ENCODE measurements at regions not wholly inside any gene's neighbourhood (a gene's known extent, or its start where the extent isn't known, plus 50 kb on each side); places are given as distances from the start of the nearest gene placed in this dataset.
"Not testable (repeated sequence)": the region's sequence is repeated elsewhere in the genome, so short reads cannot be mapped to it uniquely, and the experiment has no call there.

DNA sequence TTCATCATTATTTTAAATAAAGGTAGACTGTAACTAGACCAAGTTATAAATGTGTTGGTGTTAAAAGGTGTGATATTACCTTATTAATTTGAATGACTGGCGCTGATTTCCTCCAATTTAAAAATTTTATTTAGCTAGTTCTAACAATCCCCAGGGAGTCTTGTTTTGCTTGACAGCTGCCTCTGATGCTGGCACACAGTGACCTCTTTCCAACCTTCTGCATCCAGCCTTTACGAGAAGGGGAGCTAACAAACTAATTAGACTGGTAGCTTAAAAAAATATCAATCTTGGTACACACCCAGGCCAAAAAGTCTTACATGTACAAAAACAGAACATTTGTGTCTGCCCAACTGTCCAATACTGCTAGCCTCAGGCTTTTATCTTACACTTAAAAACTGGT is 51.8 kb upstream of the ENPEP start:
- H3K27ac ChIP-seq, result no peak overlapping the region
- ChIA-PET POLR2A (ENCODE audit: low non-redundant PET) (no interaction called here), CTCF (interaction anchor here (0.6 kb wide), 1 partner anchor 174 kb away, joined by 3 read pairs; no protein-coding TSS in a partner anchor)
- no peak for DNase-seq (ENCODE audit: low spot score)
- TF ChIP-seq, protein P1, sequence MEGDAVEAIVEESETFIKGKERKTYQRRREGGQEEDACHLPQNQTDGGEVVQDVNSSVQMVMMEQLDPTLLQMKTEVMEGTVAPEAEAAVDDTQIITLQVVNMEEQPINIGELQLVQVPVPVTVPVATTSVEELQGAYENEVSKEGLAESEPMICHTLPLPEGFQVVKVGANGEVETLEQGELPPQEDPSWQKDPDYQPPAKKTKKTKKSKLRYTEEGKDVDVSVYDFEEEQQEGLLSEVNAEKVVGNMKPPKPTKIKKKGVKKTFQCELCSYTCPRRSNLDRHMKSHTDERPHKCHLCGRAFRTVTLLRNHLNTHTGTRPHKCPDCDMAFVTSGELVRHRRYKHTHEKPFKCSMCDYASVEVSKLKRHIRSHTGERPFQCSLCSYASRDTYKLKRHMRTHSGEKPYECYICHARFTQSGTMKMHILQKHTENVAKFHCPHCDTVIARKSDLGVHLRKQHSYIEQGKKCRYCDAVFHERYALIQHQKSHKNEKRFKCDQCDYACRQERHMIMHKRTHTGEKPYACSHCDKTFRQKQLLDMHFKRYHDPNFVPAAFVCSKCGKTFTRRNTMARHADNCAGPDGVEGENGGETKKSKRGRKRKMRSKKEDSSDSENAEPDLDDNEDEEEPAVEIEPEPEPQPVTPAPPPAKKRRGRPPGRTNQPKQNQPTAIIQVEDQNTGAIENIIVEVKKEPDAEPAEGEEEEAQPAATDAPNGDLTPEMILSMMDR (conservative IDR thresholded peaks at IDR 0.05; ENCODE audit: low read depth), result no peak

DNA sequence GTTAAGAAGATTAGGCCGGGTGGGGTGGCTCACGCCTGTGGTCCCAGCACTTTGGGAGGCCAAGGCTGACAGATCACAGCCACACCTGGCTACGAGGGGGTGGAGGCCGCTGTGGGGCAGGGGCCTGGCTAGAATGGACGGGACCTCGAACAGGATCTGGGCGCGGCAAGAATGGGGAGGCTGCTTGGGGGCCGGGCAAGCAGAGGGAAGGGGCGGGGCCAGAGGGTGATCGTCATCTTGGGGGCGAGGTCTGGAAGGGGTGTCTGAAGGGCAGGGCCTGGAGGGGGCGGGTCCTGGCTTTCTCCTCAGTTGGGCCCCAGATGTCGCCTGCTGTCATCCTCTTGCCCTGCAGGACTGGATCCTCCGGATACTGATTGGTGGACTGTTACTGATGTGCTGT is 57.3 kb upstream of the ENPEP start:
- TF ChIP-seq, protein P1 (conservative IDR thresholded peaks at IDR 0.05; ENCODE audit: low read depth), result no peak
- POLR2A ChIA-PET (ENCODE audit: low non-redundant PET), result no interaction called here
- H3K27ac ChIP-seq, result no peak overlapping the region
- CTCF ChIA-PET, result no interaction called here
- DNase-seq (ENCODE audit: low spot score), result no peak

DNA sequence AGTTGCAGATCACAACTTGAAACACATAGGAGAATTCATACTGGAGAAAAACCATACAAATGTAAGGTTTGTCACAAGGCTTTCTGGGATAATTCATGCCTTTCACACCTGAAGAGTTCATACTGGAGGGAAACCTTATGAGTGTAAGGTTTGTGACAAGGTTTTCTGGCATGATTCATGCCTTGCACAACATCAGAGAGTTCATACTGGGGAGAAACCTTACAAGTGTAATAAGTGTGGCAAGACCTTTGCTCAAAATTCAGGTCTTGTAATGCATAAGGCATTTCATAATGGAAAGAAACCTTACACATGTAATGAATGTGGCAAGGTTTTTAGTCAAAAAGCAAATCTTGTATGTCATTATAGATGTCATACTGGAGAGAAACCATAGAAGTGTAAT is 58.8 kb upstream of the ENPEP start:
- ChIA-PET POLR2A (ENCODE audit: low non-redundant PET) (no interaction called here), CTCF (no interaction called here)
- TF ChIP-seq, protein P1 (conservative IDR thresholded peaks at IDR 0.05; ENCODE audit: low read depth), result no peak
- DNase-seq (ENCODE audit: low spot score), result no peak
- no peak overlapping the region for H3K27ac ChIP-seq

DNA sequence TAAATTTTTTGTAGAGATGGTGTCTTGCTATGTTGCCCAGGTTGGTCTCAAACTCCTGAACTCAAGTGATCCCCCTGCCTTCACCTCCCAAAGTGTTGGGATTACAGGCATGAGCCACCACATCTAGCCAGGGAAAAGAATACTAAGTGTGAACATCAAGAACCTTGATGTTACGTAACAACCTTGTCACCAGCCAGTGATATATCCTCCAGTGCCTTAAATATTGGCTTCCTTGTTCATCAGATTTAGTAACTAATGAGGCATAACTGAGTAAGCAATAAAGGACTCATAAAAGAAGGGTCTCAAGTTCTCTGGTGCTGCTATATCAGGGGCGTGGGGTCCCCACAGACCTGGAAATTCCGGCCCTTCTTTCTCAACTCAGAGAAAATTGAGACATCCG is 60.5 kb upstream of the ENPEP start:
- ChIA-PET CTCF (no interaction called here), POLR2A (ENCODE audit: low non-redundant PET) (no interaction called here)
- no peak for DNase-seq (ENCODE audit: low spot score)
- TF ChIP-seq, protein P1 (conservative IDR thresholded peaks at IDR 0.05; ENCODE audit: low read depth), result no peak
- no peak overlapping the region for H3K27ac ChIP-seq

DNA sequence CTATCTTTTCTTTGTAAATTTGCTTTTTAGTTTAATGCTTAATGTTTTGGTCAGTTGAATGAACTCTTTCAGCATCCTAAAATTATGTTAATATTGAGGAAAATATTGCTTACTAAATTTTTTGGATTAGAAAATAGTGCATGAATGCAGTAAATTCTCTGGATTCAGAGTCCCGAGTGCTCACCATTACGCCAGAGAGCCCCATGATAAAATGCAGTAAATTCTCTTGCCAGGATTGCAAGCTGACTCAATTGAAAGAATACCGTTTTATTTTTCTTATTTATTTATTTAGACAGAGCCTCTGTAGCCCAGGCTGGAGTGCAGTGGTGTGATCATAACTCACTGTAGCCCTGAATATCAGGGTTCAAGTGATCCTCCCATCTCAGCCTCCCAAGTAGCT is 60.9 kb upstream of the ENPEP start:
- DNase-seq (ENCODE audit: low spot score), result no peak
- no peak overlapping the region for H3K27ac ChIP-seq
- TF ChIP-seq, protein P1 (conservative IDR thresholded peaks at IDR 0.05; ENCODE audit: low read depth), result no peak
- ChIA-PET CTCF (no interaction called here), POLR2A (ENCODE audit: low non-redundant PET) (no interaction called here)

DNA sequence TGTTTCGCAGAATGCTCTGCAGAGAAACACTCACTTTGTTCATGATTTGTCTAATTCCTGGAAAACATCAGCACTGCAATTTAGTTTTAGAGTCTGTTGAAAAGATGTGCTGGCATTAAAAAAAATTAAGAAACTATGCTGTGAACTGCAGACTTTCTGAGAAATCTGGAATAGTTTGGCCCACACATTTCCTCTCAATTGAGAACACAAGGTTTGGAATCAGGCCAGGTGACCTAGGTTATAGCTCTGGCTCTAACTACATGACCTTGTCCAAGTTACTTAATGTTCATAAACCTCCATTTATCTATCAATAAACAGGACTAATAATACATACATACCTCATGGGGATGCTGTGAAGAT is 61.4 kb upstream of the ENPEP start:
- CTCF ChIA-PET, result no interaction called here
- no peak for DNase-seq (ENCODE audit: low spot score)
- POLR2A ChIA-PET (ENCODE audit: low non-redundant PET), result no interaction called here
- TF ChIP-seq, protein P1 (conservative IDR thresholded peaks at IDR 0.05; ENCODE audit: low read depth), result no peak
- no peak overlapping the region for H3K27ac ChIP-seq

DNA sequence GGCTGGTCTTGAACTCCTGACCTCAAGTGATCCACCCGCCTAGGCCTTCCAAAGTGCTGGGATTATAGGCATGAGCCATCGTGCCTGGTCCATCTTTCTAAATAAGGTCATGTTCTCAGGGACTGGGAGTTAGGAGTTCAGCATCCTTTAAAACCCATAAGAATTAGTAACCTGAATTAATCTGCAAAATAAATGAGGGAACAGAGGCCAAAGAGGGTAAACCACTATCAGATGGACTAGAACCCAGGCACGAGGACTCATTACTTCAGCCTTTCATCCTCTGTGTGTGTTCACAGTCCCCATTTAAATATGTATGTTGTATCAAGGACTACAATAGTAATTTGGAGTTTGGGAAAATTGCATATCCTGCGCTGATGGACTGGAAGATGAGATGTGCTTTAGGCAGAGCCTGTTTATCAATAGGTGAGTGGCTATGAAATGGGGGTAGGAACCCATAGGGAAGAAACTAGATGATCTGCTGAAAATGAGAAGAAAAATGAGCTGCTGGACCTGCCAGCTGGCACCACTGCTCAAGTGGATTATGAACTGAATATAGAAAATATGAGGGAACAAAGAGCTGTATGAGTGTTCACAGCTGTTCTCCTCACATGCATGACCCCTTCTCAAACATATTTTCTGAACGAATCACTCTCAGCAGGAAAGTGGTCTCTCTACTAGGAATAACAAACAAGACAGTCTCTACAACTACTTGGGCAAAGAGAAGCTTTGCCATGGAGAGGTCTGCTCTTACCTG is 62.0 kb upstream of the ENPEP start:
- H3K27ac ChIP-seq; CTCF ChIA-PET; POLR2A ChIA-PET (ENCODE audit: low non-redundant PET); DNase-seq (ENCODE audit: low spot score): not testable (repeated sequence)

Data from RWPE1 (cell line).